GM23248 (cell line): ENCODE measurements at regions not wholly inside any gene's neighbourhood (a gene's known extent, or its start where the extent isn't known, plus 50 kb on each side); places are given as distances from the start of the nearest gene placed in this dataset.

Source experiments
- EZH2 ChIP-seq: fragments of 200-600 bp; sonication (generic); IDR thresholded peaks from 2 replicates; pipeline ENCODE4 v1.6.1; 2018; ENCODE audit warnings: antibody characterized with exemption, mild to moderate bottlenecking; ENCODE audit not compliant: insufficient read depth, poor library complexity, severe bottlenecking
- EZH2phosphoT487 ChIP-seq: fragments of 200-600 bp; sonication (generic); IDR thresholded peaks from 2 replicates; pipeline ENCODE4 v1.6.1; 2018; ENCODE audit warnings: antibody characterized with exemption, moderate library complexity, mild to moderate bottlenecking, low read depth; ENCODE audit not compliant: insufficient read depth

DNA sequence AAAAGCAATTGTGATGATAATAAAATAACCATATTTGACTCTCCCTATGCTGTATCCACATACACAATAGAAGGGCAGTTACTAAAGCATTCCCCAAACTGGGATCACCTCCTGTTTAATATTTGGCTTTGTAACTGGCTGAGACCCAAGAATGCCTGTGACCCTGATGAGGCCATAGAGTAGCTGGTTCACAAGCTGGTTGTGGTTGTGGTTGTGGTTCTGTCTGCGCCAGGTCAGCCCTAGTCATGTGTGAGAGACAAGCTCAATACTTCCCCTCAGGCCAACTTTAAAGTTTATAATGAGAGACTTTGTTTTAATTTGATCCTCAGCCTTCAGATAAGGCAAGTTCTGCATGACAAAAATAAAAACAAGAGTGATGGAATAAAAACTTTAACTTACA, 209.9 kb downstream of the PARM1 start:
- TF ChIP-seq EZH2phosphoT487, result no peak
- TF ChIP-seq EZH2, result no peak
